K562 (cell line): ENCODE measurements at regions not wholly inside any gene's neighbourhood (a gene's known extent, or its start where the extent isn't known, plus 50 kb on each side); places are given as distances from the start of the nearest gene placed in this dataset.
"Not testable (repeated sequence)": the region's sequence is repeated elsewhere in the genome, so short reads cannot be mapped to it uniquely, and the experiment has no call there.

Experiments used
- ATAC-seq: fragments of 200-7000 bp; cut with Tn5 transposase; 3 replicates; pipeline ENCODE4 v1.9.1; 2020; ENCODE audit warnings: moderate library complexity
- BruUV-seq: library from RNA; stranded (reverse); fragments of 400-500 nt; replicated peaks from 2 replicates; lab custom pipeline; 2021; lab: Mats Ljungman, UMichigan
- CTCF ChIA-PET: fragments of 300-600 bp; formaldehyde crosslinking; extraction: SDS; loops from one replicate; lab custom pipeline; 2021; ENCODE audit warnings: low intra/inter-chr PET ratio; lab: Yijun Ruan, JAX
- POLR2A ChIA-PET: fragments of 300-600, 350-650 bp; sonication (Branson Sonifier 250); formaldehyde crosslinking; extraction: SDS; loops from one replicate; lab custom pipeline; 2021; ENCODE audit warnings: antibody characterized with exemption, inconsistent platforms; lab: Yijun Ruan, JAX
- DNase-seq, 4 experiments: peaks; one replicate each; pipeline versions ENCODE4 v3.0.0 to v3.0.0-alpha.2; 2011 to 2018; ENCODE audit warnings: low spot score in 3 of 4, mixed read lengths in 3 of 4; ENCODE audit errors: extremely low read depth in 1 of 4
- FAIRE-seq: peaks from 2 replicates; lab custom pipeline; 2011; peaks lifted over from hg19 to GRCh38; lab: Jason Lieb, UNC
- H2AFZ ChIP-seq: 2 replicates; pipeline ENCODE4 v1.6.0; 2011; ENCODE audit warnings: low read depth, low read length, control low read depth, inconsistent platforms
- H3K27ac ChIP-seq: fragments of 200-600 bp; 3 replicates; pipeline ENCODE4 v1.8.0; 2011; ENCODE audit warnings: low read depth, mild to moderate bottlenecking, control low read depth, inconsistent platforms, low read length, moderate library complexity, mixed read lengths; ENCODE audit errors: extremely low read depth
- H3K27me3 ChIP-seq, 2 experiments: fragments of 300-600 bp in 1 of 2; 2 replicates in 1 of 2; 3 replicates in 1 of 2; pipeline versions ENCODE4 v1.6.0 to v1.8.0; 2011; ENCODE audit warnings: inconsistent platforms in 2 of 2, low read length in 2 of 2, mild to moderate bottlenecking in 1 of 2, mixed read lengths in 1 of 2, moderate library complexity in 1 of 2; ENCODE audit not compliant: control insufficient read depth in 2 of 2, insufficient read depth in 2 of 2
- H3K36me3 ChIP-seq: fragments of 300-600 bp; 3 replicates; pipeline ENCODE4 v1.8.0; 2011; ENCODE audit warnings: mild to moderate bottlenecking, low read length, inconsistent platforms; ENCODE audit not compliant: control insufficient read depth, insufficient read depth
- H3K4me1 ChIP-seq, 2 experiments: fragments of 200-600 bp in 1 of 2; replicated peaks in 1 of 2; 2 replicates in 1 of 2; 3 replicates in 1 of 2; pipeline versions ENCODE4 v1.5.1 to v1.8.0; 2011; ENCODE audit warnings: inconsistent platforms in 2 of 2, low read length in 2 of 2, mild to moderate bottlenecking in 1 of 2, mixed read lengths in 1 of 2, moderate library complexity in 1 of 2; ENCODE audit not compliant: control insufficient read depth in 2 of 2, insufficient read depth in 2 of 2
- H3K4me2 ChIP-seq: 2 replicates; pipeline ENCODE4 v1.6.1; 2011; ENCODE audit warnings: low read length, control low read depth, inconsistent platforms, mixed read lengths; ENCODE audit not compliant: insufficient read depth
- H3K4me3 ChIP-seq: fragments of 200-600 bp; sonication (generic), shearing (Covaris generic); 2 replicates; pipeline ENCODE4 v1.5.1; 2016; ENCODE audit warnings: control low read depth, inconsistent platforms
- H3K79me2 ChIP-seq: fragments of 200-600 bp; 3 replicates; pipeline ENCODE4 v1.8.0; 2011; ENCODE audit warnings: low read length, inconsistent platforms; ENCODE audit not compliant: control insufficient read depth, insufficient read depth
- H3K9ac ChIP-seq, 2 experiments: 2 replicates each; pipeline versions ENCODE4 v1.6.0 to v1.6.1; 2011; ENCODE audit warnings: low read depth in 2 of 2, low read length in 2 of 2, control low read depth in 1 of 2, inconsistent platforms in 1 of 2, mild to moderate bottlenecking in 1 of 2, mixed read lengths in 1 of 2; ENCODE audit not compliant: insufficient read depth in 1 of 2
- H3K9me1 ChIP-seq: one replicate; pipeline ENCODE4 v1.6.0; 2011; ENCODE audit warnings: inconsistent platforms, mild to moderate bottlenecking, low read length, moderate library complexity; ENCODE audit not compliant: control insufficient read depth, insufficient read depth
- H3K9me3 ChIP-seq: replicated peaks from 2 replicates; pipeline ENCODE4 v1.5.1; 2011; ENCODE audit warnings: low read depth, low read length, inconsistent platforms; ENCODE audit not compliant: control insufficient read depth, insufficient read depth
- H4K20me1 ChIP-seq: replicated peaks from 2 replicates; pipeline ENCODE4 v1.6.1; 2011; ENCODE audit warnings: low read length, inconsistent platforms, mixed read lengths; ENCODE audit not compliant: control insufficient read depth, insufficient read depth
- BCLAF1 ChIP-seq, 2 experiments: fragments of 450-650 bp in 1 of 2; IDR thresholded peaks; 2 replicates each; pipeline ENCODE4 v1.6.1; 2011 to 2017; ENCODE audit warnings: low read depth in 2 of 2, antibody characterized with exemption in 1 of 2, borderline replicate concordance in 1 of 2, low read length in 1 of 2, mild to moderate bottlenecking in 1 of 2, mixed read lengths in 1 of 2; ENCODE audit not compliant: control insufficient read depth in 1 of 2
- MTF1 ChIP-seq: fragments of 250-450 bp; sonication (Bioruptor Pico); IDR thresholded peaks from 2 replicates; pipeline ENCODE4 v1.9.0; 2021; ENCODE audit warnings: moderate library complexity, mild to moderate bottlenecking, inconsistent platforms, borderline replicate concordance
- RCOR1 ChIP-seq, 2 experiments: IDR thresholded peaks; 2 replicates each; pipeline ENCODE4 v1.6.1; 2012; ENCODE audit warnings: low read depth in 2 of 2, low read length in 2 of 2, borderline replicate concordance in 1 of 2, improper control_type of control experiment in 1 of 2
- SMC3 ChIP-seq: conservative IDR thresholded peaks from 2 replicates; pipeline ENCODE4 v1.6.1; 2011; ENCODE audit warnings: low read depth, low read length, improper control_type of control experiment; ENCODE audit not compliant: insufficient read depth
- ZKSCAN3 ChIP-seq: fragments of 250-450 bp; sonication (Bioruptor Pico); IDR thresholded peaks from 2 replicates; pipeline ENCODE4 v1.4.0; 2020
- WGBS: fragments of 100-300 bp; shearing (Covaris generic); methylation state at CpG from one replicate; pipeline ENCODE4 v1.1.6; 2016; ENCODE audit warnings: low coverage, mixed read lengths; ENCODE audit not compliant: insufficient coverage; ENCODE audit errors: missing lambda C conversion rate; 5-methylcytosine and 5-hydroxymethylcytosine counted together
- in situ Hi-C: fragments of 300-500 bp; cut with MboI; formaldehyde crosslinking; loops from 4 replicates; pipeline ENCODE4 v1.15.0; 2018; ENCODE audit warnings: inconsistent platforms, mixed read lengths
- intact Hi-C: fragments of 100-400 bp; cut with micrococcal nuclease; formaldehyde crosslinking; loops from 2 replicates; pipeline ENCODE4 v1.14.2; 2022
- TF ChIP-seq, protein P1 (sequence below): fragments of 250-450 bp; sonication (Bioruptor Pico); IDR thresholded peaks from 2 replicates; pipeline ENCODE4 v1.5.0; 2020; ENCODE audit warnings: mild to moderate bottlenecking, borderline replicate concordance

DNA sequence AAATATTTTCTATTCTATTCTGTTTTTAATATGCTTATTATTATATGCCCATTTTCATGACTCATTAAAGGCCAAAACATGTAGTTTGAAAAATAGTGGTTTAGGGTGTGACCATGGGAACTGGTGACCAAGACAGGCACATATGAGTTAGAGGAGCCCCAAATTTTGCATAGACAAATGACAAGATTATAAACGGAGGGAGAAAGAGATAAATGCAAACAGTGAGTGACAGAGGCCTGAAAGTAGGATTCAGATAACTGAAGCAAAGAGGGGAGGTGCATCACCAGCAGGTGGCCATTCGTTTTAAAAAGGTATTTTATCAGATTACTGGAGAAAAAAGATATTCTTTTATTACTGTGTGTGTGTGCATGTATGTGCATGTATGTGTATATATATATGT is 391.5 kb upstream of the CHORDC1 start:
- CTCF ChIA-PET = no interaction called here

DNA sequence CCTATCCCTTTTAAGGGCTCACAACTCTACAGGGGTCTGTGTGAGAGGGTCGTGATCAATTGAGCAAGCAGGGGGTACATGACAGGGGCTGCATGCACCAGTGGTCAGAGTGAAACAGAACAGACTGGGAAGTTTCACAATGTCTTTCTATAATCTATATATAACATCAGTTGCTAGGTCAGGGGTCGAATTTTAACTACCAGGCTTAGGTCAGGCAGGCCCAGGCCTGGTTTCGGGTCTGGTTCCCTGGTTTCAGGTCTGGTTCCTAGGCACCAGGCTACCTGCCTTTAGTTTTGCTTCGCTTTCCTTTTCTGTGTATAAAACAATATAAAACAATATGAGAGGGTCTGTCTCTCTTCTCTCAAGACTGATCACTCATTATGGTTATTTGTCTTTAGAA is 390.2 kb upstream of the CHORDC1 start:
- H3K27ac ChIP-seq, H4K20me1 ChIP-seq, H3K36me3 ChIP-seq, H3K4me2 ChIP-seq, H3K9ac ChIP-seq, H3K4me1 ChIP-seq, H3K9me1 ChIP-seq, H3K9me3 ChIP-seq, FAIRE-seq, CTCF ChIA-PET, H2AFZ ChIP-seq, H3K4me3 ChIP-seq, ATAC-seq, DNase-seq, H3K27me3 ChIP-seq, H3K79me2 ChIP-seq, POLR2A ChIA-PET, intact Hi-C loops, in situ Hi-C loops, BruUV-seq: not testable (repeated sequence)
- 0% methylated on average over 4 of the region's 4 CpGs for WGBS

More for the DNA sequence above, 391.5 kb upstream of the CHORDC1 start:
- Histone ChIP-seq H3K9me1 (no peaks in the 10 kb centered on the region), H3K9ac (no peak overlapping the region), H4K20me1 (no peaks in the 10 kb centered on the region), H3K36me3 (no peaks in the 10 kb centered on the region), H3K4me3 (no peak overlapping the region), H2AFZ (no peak overlapping the region), H3K4me1 (no peaks in the 10 kb centered on the region), H3K27me3 (no peaks in the 10 kb centered on the region), H3K4me2 (no peak overlapping the region), H3K79me2 (no peaks in the 10 kb centered on the region), H3K27ac (no peak overlapping the region), H3K9me3 (no peaks in the 10 kb centered on the region; the same call in 1 of the 2 replicates)
- POLR2A ChIA-PET = no interaction called here
- in situ Hi-C loops (no loop called here), intact Hi-C loops (no loop called here)
- no peak for TF ChIP-seq RCOR1 (IDR thresholded peaks at IDR 0.05; ENCODE audit: borderline replicate concordance in 1 of 2, low read depth in 2 of 2, low read length in 2 of 2)
- TF ChIP-seq SMC3 = no peak
- TF ChIP-seq MTF1 = no peak
- TF ChIP-seq ZKSCAN3 (CRISPR knock-in tag) = no peak
- TF ChIP-seq, protein P1, sequence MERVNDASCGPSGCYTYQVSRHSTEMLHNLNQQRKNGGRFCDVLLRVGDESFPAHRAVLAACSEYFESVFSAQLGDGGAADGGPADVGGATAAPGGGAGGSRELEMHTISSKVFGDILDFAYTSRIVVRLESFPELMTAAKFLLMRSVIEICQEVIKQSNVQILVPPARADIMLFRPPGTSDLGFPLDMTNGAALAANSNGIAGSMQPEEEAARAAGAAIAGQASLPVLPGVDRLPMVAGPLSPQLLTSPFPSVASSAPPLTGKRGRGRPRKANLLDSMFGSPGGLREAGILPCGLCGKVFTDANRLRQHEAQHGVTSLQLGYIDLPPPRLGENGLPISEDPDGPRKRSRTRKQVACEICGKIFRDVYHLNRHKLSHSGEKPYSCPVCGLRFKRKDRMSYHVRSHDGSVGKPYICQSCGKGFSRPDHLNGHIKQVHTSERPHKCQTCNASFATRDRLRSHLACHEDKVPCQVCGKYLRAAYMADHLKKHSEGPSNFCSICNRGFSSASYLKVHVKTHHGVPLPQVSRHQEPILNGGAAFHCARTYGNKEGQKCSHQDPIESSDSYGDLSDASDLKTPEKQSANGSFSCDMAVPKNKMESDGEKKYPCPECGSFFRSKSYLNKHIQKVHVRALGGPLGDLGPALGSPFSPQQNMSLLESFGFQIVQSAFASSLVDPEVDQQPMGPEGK = no peak
- TF ChIP-seq BCLAF1 (IDR thresholded peaks at IDR 0.05; ENCODE audit: borderline replicate concordance in 1 of 2, control insufficient read depth in 1 of 2, low read depth in 2 of 2, low read length in 1 of 2) = no peak
- 0% methylated on average over 2 of the region's 2 CpGs for WGBS
- DNase-seq (no peak), FAIRE-seq (no peak), ATAC-seq (no peak)
- BruUV-seq = no TSS peak
